Forelimb muscle (tissue), 1 donor: ENCODE measurements at regions not wholly inside any gene's neighbourhood (a gene's known extent, or its start where the extent isn't known, plus 50 kb on each side); places are given as distances from the start of the nearest gene placed in this dataset.

Experiments used
- DNase-seq: peaks from one replicate; pipeline ENCODE4 v3.0.0-alpha.2; 2013; ENCODE audit warnings: low read depth

DNA sequence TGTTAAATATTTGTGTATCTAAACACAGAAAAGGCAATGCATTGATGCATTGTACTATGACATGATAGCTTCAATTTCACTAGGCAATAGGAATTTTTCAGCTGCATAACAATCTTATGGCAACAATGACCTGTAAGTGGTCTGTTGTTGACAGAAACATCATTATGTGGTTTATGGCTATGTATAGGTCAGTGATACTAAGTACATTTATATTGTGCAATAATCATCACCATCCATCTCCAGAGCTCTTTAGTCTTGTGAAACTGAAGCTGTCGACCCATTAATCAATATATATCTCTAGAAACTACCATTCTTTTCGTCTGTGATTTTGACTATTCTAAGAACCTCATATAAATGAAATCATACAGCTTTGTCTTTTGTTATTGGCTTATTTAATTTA is 200.1 kb upstream of the ZNF717 start:
- no peak for DNase-seq

- no peak for DNase-seq
Measured at GRCh38 chr3:76010252-76010651, 224.9 kb upstream of the ZNF717 start.

DNA sequence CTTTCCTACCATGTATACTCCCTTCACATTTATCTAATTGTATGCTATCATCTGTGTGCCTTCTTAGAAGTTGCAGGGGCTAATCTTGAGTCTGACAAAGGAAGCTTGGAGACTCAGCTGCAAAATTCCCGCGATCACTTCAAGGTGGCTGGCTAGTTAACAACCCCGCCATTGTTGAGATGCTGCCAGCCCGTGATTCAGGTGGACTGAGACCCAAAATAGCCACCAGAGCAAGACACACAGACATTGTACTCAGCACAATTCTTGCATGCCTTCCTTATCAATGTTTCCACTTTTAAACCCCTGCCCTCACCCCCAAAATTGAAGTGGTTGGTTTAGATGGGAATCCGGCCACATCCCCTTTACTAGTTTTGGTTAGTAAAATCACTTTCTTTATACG is 225.8 kb upstream of the ZNF717 start:
- DNase-seq, result no peak

DNA sequence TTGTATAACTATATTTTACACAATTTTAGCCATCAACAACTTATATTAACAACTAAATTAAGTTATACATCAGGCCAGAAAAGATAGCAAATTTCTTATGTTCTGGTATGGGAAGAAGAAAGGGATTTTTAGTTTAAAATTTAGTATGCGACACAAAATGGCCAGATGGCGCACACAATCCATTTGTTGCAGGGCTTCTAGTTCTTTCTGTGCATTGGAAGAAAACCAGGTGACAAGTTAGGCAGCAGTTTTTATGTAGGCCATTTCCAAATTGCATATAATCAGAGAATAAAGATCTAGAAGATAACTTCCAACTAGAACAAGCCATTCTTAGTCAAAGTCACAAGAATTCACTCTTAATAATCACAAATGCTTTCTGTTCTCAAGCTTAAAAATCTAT is 230.1 kb upstream of the ZNF717 start:
- DNase-seq, result no peak

- no peak for DNase-seq
Measured at GRCh38 chr3:76016111-76016510, 230.8 kb upstream of the ZNF717 start.

DNA sequence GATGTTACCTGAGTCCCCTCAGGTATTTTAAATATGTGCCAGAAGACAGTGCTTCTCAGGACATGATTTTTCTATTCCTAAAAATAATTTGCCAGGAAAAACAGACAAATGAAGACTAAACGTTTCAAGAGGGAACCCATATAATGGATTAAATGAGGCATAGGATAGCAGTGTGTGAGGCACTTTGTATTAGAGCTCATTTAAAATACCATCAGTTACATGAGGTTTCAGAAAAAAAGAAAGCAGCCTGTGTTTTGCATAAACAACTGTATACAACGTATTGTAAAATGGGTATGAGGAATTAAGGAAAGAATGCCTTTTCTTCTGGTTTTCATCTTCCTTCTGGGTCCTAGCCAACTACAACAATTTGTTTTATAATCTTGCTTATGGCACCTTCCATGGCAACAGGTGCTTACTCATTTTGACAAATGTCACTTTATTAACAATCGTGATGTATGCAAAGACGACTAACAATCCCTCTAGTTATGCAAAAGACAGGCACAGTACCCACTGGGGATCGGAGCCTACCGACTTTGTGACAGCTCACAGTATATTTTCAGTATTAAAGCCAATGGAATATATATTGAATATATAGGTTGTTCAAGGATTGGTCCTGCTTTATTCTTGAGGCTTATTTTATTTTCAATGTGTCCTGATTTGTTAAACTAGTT is 231.6 kb upstream of the ZNF717 start:
- no peak for DNase-seq

GRCh38 chr3:76021376-76021775 is 236.0 kb upstream of the ZNF717 start:
- no peak for DNase-seq

- DNase-seq, result no peak
Measured at GRCh38 chr3:76024640-76025039, 239.3 kb upstream of the ZNF717 start.

DNA sequence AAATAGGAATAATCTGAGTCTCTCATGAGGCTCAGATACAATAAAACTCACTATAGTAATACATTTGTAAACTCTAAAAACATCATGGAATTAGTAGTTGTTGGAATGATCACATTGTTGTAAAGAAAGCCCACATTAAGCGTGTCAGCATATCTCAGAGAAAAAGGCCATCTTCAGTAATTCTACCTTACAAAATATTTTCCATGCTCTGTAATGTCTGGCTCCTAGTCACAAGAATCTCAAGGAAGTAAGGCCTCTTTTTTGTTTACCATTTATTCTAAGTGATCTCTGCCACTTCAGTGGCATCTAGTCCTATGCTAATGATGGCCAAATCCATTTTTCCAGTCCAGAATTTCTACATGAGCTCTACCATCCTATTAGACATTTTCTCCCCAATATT is 240.2 kb upstream of the ZNF717 start:
- DNase-seq, result no peak

GRCh38 chr3:76026379-76026778 is 241.0 kb upstream of the ZNF717 start:
- DNase-seq, result no peak

GRCh38 chr3:76028774-76029173 is 243.4 kb upstream of the ZNF717 start:
- no peak for DNase-seq

DNA sequence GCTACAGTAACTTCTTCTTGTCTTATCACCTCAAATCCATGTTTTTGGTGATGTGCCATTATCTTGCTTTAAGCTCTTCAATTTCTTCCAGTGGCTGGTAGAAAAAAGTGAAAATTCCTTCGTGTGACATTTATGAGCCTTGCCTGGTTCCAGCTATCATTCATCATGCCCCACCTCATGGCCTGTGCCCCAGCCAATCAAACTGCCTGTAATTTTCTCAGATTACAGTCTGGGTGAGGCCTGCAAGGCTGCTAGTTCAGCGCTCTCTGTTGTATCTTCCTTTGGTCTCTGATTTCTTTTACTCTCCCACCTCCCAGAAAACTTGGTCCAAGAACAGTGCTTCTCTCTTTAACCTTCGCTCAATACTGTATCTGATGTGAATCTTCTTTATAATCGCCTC is 249.3 kb upstream of the ZNF717 start:
- DNase-seq, result no peak

GRCh38 chr3:76035117-76035516 is 249.8 kb upstream of the ZNF717 start:
- no peak for DNase-seq

- no peak for DNase-seq
Measured at GRCh38 chr3:76038949-76039348, 253.6 kb upstream of the ZNF717 start.

- no peak for DNase-seq
Measured at GRCh38 chr3:76039431-76039830, 254.1 kb upstream of the ZNF717 start.

GRCh38 chr3:76040946-76041345 is 255.6 kb upstream of the ZNF717 start:
- DNase-seq, result no peak

GRCh38 chr3:76043746-76044145 is 258.4 kb upstream of the ZNF717 start:
- no peak for DNase-seq

- no peak for DNase-seq
Measured at GRCh38 chr3:76044601-76045600, 259.6 kb upstream of the ZNF717 start.

GRCh38 chr3:76047368-76047767 is 262.0 kb upstream of the ZNF717 start:
- DNase-seq, result no peak

DNA sequence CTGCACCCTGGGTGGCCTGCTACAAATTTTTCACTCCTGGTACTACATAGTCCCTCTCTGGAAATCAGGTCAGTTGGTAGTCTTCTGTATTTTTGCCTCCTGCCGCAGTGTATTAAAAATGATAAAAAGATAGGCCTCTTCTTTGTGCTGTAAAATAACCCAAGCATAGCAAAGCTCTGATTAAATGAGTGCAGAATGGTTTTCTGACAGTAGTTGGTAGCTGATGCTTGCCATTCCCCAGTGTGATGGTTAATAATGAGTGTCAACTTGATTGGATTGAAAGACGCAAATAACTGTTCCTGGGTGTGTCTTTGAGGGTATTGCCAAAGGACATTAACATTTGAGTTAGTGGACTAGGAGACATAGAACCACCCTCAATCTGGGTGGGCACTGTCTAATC is 264.4 kb upstream of the ZNF717 start:
- DNase-seq, result no peak

DNA sequence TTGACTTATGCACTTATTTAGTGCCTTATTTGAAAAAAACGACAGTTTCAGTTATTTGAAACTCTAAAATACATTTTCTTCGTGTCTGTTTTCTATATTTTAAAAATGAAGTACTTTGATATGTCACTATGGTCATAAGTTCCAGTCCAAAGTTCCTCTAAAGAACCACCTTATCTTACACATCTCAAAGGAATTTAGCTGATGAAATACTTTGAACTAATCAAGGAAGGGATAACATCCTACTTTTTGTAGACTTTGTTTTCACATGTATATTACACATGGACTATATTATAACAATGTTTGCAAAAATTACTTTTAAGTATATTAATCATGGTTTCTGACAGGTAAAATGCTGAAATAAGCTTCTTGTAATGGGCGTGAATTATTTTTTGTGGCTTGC is 265.8 kb upstream of the ZNF717 start:
- no peak for DNase-seq

- no peak for DNase-seq
Measured at GRCh38 chr3:76054404-76054803, 269.1 kb upstream of the ZNF717 start.

- DNase-seq, result no peak
Measured at GRCh38 chr3:76061654-76062053, 276.3 kb upstream of the ZNF717 start.
